Colonic mucosa (tissue), 4 donors: ENCODE measurements at regions not wholly inside any gene's neighbourhood (a gene's known extent, or its start where the extent isn't known, plus 50 kb on each side); places are given as distances from the start of the nearest gene placed in this dataset.

ENCODE experiments used
- DNase-seq: peaks from one replicate; pipeline ENCODE4 v3.0.0-alpha.2; 2020
- H3K27ac ChIP-seq: fragments of 200-600 bp; one replicate; pipeline ENCODE4 v1.8.0; 2021
- H3K27me3 ChIP-seq: fragments of 200-600 bp; one replicate; pipeline ENCODE4 v1.8.0; 2021
- H3K36me3 ChIP-seq: fragments of 200-600 bp; one replicate; pipeline ENCODE4 v1.8.0; 2021
- H3K4me1 ChIP-seq: fragments of 200-600 bp; one replicate; pipeline ENCODE4 v1.8.0; 2021; ENCODE audit warnings: mild to moderate bottlenecking
- H3K4me3 ChIP-seq: fragments of 200-600 bp; one replicate; pipeline ENCODE4 v1.8.0; 2021
- H3K9ac ChIP-seq, 2 donors: one replicate each; pipeline ENCODE4 v1.7.0; 2013; ENCODE audit warnings: control low read depth in 2 of 2, low read depth in 2 of 2, low read length in 2 of 2
- H3K9me3 ChIP-seq: fragments of 200-600 bp; one replicate; pipeline ENCODE4 v1.8.0; 2021
- intact Hi-C: fragments of 100-400 bp; cut with DNase I; formaldehyde crosslinking; loops from one replicate; pipeline ENCODE4 v1.14.1; 2022
- TF ChIP-seq, protein P1 (sequence below): fragments of 200-600 bp; IDR thresholded peaks from one replicate; pipeline ENCODE4 v1.8.0; 2022; ENCODE audit warnings: antibody characterized with exemption, mild to moderate bottlenecking
- donor health status: healthy.
- donor health status: DM: no; HTN: no; CAD: no.
- donor health status: DM: no; HTN: no; CAD: no.

DNA sequence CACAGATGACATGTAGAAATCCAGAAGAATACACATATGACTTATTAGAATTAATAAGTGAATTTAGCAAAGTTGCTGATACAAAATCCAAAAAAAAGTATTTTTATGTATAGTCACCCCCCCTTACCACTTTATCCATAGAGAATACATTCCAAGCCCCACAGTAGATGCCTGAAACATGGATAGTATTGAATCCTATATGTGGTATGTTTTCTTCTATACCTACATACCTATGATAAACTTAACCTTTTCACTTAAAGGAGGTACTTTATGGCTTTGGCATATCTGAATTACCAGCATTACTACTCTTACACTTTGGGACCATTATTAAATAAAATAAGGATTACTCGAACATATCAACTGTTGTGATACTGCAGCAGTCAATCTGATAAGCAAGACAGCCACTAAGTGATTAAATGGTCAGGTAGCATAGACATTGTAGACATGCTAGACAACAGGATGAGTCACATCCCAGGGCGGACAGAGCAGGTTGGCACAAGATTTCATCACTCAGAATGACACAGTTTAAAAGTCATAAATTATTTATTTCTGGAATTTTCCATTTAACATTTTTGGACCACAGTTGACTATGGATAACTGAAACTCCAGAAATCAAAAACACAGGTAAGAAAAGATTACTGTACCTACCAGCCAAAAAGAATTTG, 208.2 kb upstream of the CHAC2 start:
- DNase-seq: no peak
- TF ChIP-seq, protein P1, sequence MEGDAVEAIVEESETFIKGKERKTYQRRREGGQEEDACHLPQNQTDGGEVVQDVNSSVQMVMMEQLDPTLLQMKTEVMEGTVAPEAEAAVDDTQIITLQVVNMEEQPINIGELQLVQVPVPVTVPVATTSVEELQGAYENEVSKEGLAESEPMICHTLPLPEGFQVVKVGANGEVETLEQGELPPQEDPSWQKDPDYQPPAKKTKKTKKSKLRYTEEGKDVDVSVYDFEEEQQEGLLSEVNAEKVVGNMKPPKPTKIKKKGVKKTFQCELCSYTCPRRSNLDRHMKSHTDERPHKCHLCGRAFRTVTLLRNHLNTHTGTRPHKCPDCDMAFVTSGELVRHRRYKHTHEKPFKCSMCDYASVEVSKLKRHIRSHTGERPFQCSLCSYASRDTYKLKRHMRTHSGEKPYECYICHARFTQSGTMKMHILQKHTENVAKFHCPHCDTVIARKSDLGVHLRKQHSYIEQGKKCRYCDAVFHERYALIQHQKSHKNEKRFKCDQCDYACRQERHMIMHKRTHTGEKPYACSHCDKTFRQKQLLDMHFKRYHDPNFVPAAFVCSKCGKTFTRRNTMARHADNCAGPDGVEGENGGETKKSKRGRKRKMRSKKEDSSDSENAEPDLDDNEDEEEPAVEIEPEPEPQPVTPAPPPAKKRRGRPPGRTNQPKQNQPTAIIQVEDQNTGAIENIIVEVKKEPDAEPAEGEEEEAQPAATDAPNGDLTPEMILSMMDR: no peak
- Histone ChIP-seq H3K36me3 (no peaks in the 10 kb centered on the region), H3K27ac (no peak overlapping the region), H3K4me1 (no peaks in the 10 kb centered on the region), H3K9ac (no peak overlapping the region), H3K4me3 (no peak overlapping the region), H3K9me3 (no peaks in the 10 kb centered on the region), H3K27me3 (no peaks in the 10 kb centered on the region)
- intact Hi-C loops: no loop called here

DNA sequence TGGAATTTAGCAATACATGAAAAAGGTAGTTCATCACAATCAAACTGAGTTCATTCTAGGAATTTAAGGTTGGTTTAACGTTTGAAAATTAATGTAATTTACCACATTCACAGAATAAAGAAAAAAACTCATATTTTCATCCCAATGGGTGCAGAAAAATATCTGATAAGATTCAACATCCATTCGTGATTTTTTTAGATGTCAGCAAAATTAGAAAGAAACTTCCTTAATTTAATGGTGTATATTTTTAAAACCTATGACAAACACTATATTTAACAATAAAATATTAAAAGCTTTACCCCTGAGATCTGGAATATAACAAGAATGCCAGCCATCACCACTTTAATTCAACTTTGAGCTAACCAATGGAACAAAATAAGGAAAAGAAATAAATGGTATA, 208.7 kb upstream of the CHAC2 start:
- no peak overlapping the region for H3K9ac ChIP-seq
- H3K4me1 ChIP-seq: no peaks in the 10 kb centered on the region
- DNase-seq: no peak
- H3K27me3 ChIP-seq: no peaks in the 10 kb centered on the region
- intact Hi-C loops: no loop called here
- H3K36me3 ChIP-seq: no peaks in the 10 kb centered on the region
- TF ChIP-seq, protein P1: no peak
- H3K27ac ChIP-seq: no peak overlapping the region
- H3K4me3 ChIP-seq: no peak overlapping the region
- H3K9me3 ChIP-seq: no peaks in the 10 kb centered on the region

DNA sequence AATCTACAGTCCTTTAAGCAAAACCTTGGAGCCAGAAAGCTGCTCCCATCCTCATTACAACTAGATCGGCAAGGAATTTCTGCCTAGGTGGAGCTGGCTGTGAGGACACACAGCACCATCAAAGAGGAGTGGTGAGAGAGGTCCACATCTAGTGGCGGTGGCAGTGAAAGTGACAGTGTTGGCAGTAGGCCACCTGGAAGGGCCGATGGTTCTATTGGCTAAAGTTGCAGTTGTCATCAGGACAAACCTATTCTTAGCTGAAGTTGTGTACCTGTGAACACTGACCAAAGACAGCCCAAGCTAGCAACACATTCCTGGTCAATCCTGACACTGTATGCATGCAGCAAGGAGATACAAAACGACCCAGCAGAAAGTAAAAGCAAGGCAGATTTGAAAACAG, 218.1 kb upstream of the CHAC2 start:
- intact Hi-C loops: no loop called here
- Histone ChIP-seq H3K9me3 (no peaks in the 10 kb centered on the region), H3K4me3 (no peak overlapping the region), H3K36me3 (no peaks in the 10 kb centered on the region), H3K9ac (no peak overlapping the region), H3K4me1 (no peaks in the 10 kb centered on the region), H3K27ac (no peak overlapping the region), H3K27me3 (no peaks in the 10 kb centered on the region)
- TF ChIP-seq, protein P1: no peak
- DNase-seq: no peak

DNA sequence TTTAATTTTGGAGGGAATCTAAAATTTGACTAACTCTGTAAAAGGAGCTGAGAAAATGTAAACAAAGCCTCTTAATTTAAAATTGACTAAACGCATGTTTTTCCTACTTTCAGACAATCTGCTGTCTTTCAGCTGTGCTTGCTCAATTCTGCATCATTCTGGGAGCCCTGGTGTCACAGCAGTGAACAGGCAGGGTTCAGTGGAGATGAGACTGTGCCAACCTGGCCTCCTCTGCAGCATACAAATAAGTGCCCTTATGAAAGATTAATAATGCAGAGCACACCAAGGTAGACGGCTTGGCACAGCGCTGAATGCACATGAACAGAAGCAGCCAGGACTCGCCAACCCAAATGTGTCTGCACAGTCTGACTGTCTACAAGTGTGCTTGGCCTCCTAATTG, 222.0 kb upstream of the CHAC2 start:
- TF ChIP-seq, protein P1: no peak
- intact Hi-C loops: no loop called here
- Histone ChIP-seq H3K36me3 (no peaks in the 10 kb centered on the region), H3K27ac (no peak overlapping the region), H3K4me1 (no peaks in the 10 kb centered on the region), H3K27me3 (no peaks in the 10 kb centered on the region), H3K9ac (no peak overlapping the region), H3K9me3 (no peaks in the 10 kb centered on the region), H3K4me3 (no peak overlapping the region)
- no peak for DNase-seq

DNA sequence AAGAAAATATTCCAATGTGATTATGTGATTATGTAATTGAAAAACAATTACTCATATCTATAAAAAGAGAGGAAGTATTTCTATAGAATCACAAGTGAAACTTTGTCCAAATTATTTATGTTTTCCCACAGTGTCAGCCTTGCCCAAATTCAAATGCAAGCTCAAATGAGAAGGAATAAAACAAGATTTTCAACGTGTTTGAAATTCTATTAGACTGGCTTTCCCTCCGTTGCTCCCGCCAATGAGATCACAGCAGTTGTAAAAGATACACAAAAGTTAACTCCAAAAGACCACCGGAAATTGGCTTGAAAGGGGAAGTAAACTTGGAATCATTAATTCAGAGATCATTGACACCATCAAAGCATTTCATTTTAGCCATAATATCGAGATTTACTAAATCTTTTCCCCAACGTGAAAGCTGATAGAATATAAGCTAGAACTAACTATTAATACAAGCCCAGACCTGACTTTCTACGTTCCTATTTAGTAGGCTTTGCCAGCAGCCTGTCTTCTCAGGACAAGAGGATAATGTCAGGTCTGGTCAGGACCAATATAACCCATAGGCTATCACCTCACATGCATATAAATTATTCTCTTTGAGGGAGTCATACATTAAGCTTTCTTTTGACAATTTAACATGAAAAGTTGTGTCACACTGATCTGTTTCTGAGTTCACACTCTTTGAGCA, 222.6 kb upstream of the CHAC2 start:
- H3K4me3 ChIP-seq: no peak overlapping the region
- no peaks in the 10 kb centered on the region for H3K27me3 ChIP-seq
- DNase-seq: no peak
- TF ChIP-seq, protein P1: no peak
- H3K27ac ChIP-seq: no peak overlapping the region
- no peak overlapping the region for H3K9ac ChIP-seq
- intact Hi-C loops: no loop called here
- H3K36me3 ChIP-seq: no peaks in the 10 kb centered on the region
- no peaks in the 10 kb centered on the region for H3K4me1 ChIP-seq
- H3K9me3 ChIP-seq: no peaks in the 10 kb centered on the region
